SK-N-SH (cell line): ENCODE measurements at regions not wholly inside any gene's neighbourhood (a gene's known extent, or its start where the extent isn't known, plus 50 kb on each side); places are given as distances from the start of the nearest gene placed in this dataset.

Experiments
- CTCF ChIA-PET: fragments of 300-600, 350-600 bp; formaldehyde crosslinking; extraction: SDS; loops from one replicate; lab custom pipeline; 2021; lab: Yijun Ruan, JAX
- POLR2A ChIA-PET: fragments of 350-600 bp; sonication (Branson Sonifier 250); formaldehyde crosslinking; extraction: SDS; loops from one replicate; lab custom pipeline; 2020; ENCODE audit warnings: antibody characterized with exemption, inconsistent platforms; lab: Yijun Ruan, JAX
- DNase-seq: peaks from one replicate; pipeline ENCODE4 v3.0.0; 2012
- H2AFZ ChIP-seq: fragments of 200-600 bp; sonication (generic); 2 replicates; pipeline ENCODE4 v1.8.1; 2016; ENCODE audit warnings: antibody characterized with exemption, mild to moderate bottlenecking, low read depth
- H3F3A ChIP-seq: fragments of 200-600 bp; sonication (generic); replicated peaks from 2 replicates; pipeline ENCODE3; 2016; ENCODE audit warnings: antibody characterized with exemption, mild to moderate bottlenecking; ENCODE audit not compliant: insufficient read depth
- H3K27ac ChIP-seq, 2 experiments: fragments of 200-500 bp in 1 of 2; fragments of 200-600 bp in 1 of 2; sonication (Bioruptor generic) in 1 of 2; sonication (generic), shearing (Covaris generic) in 1 of 2; 2 replicates each; pipeline versions ENCODE4 v1.5.1 to v1.6.1; 2014 to 2016; ENCODE audit warnings: low read depth in 2 of 2, inconsistent platforms in 1 of 2, low read length in 1 of 2, mild to moderate bottlenecking in 1 of 2, mixed read lengths in 1 of 2
- H3K27me3 ChIP-seq: fragments of 200-600 bp; sonication (generic), shearing (Covaris generic); 2 replicates; pipeline ENCODE4 v1.6.1; 2016; ENCODE audit warnings: mixed run types; ENCODE audit not compliant: insufficient read depth
- H3K36me3 ChIP-seq, 2 experiments: fragments of 200-500 bp in 1 of 2; fragments of 200-600 bp in 1 of 2; sonication (Bioruptor generic) in 1 of 2; sonication (generic) in 1 of 2; replicated peaks in 1 of 2; 2 replicates each; pipeline versions ENCODE3 to v1.5.1; 2014 to 2016; ENCODE audit warnings: low read length in 1 of 2, mild to moderate bottlenecking in 1 of 2; ENCODE audit not compliant: insufficient read depth in 2 of 2, control insufficient read depth in 1 of 2
- H3K4me1 ChIP-seq, 2 experiments: fragments of 200-500 bp in 1 of 2; fragments of 200-600 bp in 1 of 2; sonication (Bioruptor generic) in 1 of 2; sonication (generic), shearing (Covaris generic) in 1 of 2; 2 replicates each; pipeline versions ENCODE4 v1.5.1 to v1.6.1; 2014 to 2016; ENCODE audit warnings: low read depth in 1 of 2, low read length in 1 of 2, mixed run types in 1 of 2; ENCODE audit not compliant: insufficient read depth in 2 of 2, control insufficient read depth in 1 of 2
- H3K4me2 ChIP-seq: fragments of 200-600 bp; sonication (generic), shearing (Covaris generic); 2 replicates; pipeline ENCODE4 v1.6.1; 2017; ENCODE audit warnings: mixed run types
- H3K4me3 ChIP-seq, 2 experiments: fragments of 200-500 bp in 1 of 2; fragments of 200-600 bp in 1 of 2; sonication (Bioruptor generic) in 1 of 2; sonication (generic), shearing (Covaris generic) in 1 of 2; 2 replicates each; pipeline versions ENCODE4 v1.5.1 to v1.8.1; 2014 to 2016; ENCODE audit warnings: low read depth in 2 of 2, inconsistent platforms in 1 of 2, low read length in 1 of 2, mild to moderate bottlenecking in 1 of 2, mixed read lengths in 1 of 2, moderate library complexity in 1 of 2
- H3K79me2 ChIP-seq: fragments of 200-600 bp; sonication (generic); 2 replicates; pipeline ENCODE4 v1.8.1; 2017; ENCODE audit warnings: mild to moderate bottlenecking; ENCODE audit not compliant: insufficient read depth
- H3K9ac ChIP-seq: fragments of 200-600 bp; sonication (generic); 2 replicates; pipeline ENCODE4 v1.6.1; 2017; ENCODE audit warnings: mixed run types
- H3K9me2 ChIP-seq: fragments of 200-600 bp; sonication (generic); 2 replicates; pipeline ENCODE4 v1.6.1; 2017; ENCODE audit warnings: mixed run types
- H3K9me3 ChIP-seq: fragments of 200-600 bp; sonication (generic); 2 replicates; pipeline ENCODE4 v1.6.1; 2017; ENCODE audit warnings: mixed run types, mild to moderate bottlenecking, moderate library complexity
- H4K20me1 ChIP-seq: fragments of 200-600 bp; sonication (generic); 2 replicates; pipeline ENCODE4 v1.6.1; 2017; ENCODE audit warnings: mild to moderate bottlenecking, mixed run types; ENCODE audit not compliant: insufficient read depth
- EP300 ChIP-seq, 2 experiments: IDR thresholded peaks; 2 replicates each; pipeline versions ENCODE4 v1.4.0 to v1.6.1; 2012; ENCODE audit warnings: borderline replicate concordance in 1 of 2, low read depth in 1 of 2, low read length in 1 of 2
- GABPA ChIP-seq: IDR thresholded peaks from 2 replicates; pipeline ENCODE4 v1.4.0; 2012; ENCODE audit warnings: low read depth, mild to moderate bottlenecking
- JUND ChIP-seq: IDR thresholded peaks from 2 replicates; pipeline ENCODE4 v1.4.0; 2012
- MAX ChIP-seq: IDR thresholded peaks from 2 replicates; pipeline ENCODE4 v1.4.0; 2012; ENCODE audit warnings: low read depth
- MEF2A ChIP-seq: IDR thresholded peaks from 2 replicates; pipeline ENCODE4 v1.4.0; 2012; ENCODE audit warnings: low read depth, borderline replicate concordance
- NFIC ChIP-seq: IDR thresholded peaks from 2 replicates; pipeline ENCODE4 v1.4.0; 2012; ENCODE audit warnings: borderline replicate concordance
- RCOR1 ChIP-seq: fragments of 150-350 bp; IDR thresholded peaks from 2 replicates; pipeline ENCODE4 v1.6.1; 2017; ENCODE audit warnings: antibody characterized with exemption, low read length
- REST ChIP-seq: IDR thresholded peaks from 2 replicates; pipeline ENCODE4 v1.6.1; 2012; ENCODE audit warnings: mild to moderate bottlenecking, low read depth, low read length, moderate library complexity
- RFX5 ChIP-seq: IDR thresholded peaks from 2 replicates; pipeline ENCODE4 v1.6.1; 2012; ENCODE audit warnings: mild to moderate bottlenecking, improper control_type of control experiment, low read length
- SIN3A ChIP-seq: IDR thresholded peaks from 2 replicates; pipeline ENCODE4 v1.6.1; 2012; ENCODE audit warnings: low read depth, mild to moderate bottlenecking, low read length, moderate library complexity, borderline replicate concordance
- TCF12 ChIP-seq: IDR thresholded peaks from 2 replicates; pipeline ENCODE4 v1.4.0; 2012
- USF1 ChIP-seq: IDR thresholded peaks from 2 replicates; pipeline ENCODE4 v1.4.0; 2012; ENCODE audit warnings: low read depth, borderline replicate concordance
- USF2 ChIP-seq: fragments of 150-350 bp; IDR thresholded peaks from 2 replicates; pipeline ENCODE4 v1.6.1; 2017; ENCODE audit warnings: antibody characterized with exemption, low read length, low read depth, borderline replicate concordance
- WGBS: methylation state at CpG from one replicate; pipeline ENCODE4 v1.1.6; 2017; ENCODE audit warnings: low lambda C conversion rate; 5-methylcytosine and 5-hydroxymethylcytosine counted together

DNA sequence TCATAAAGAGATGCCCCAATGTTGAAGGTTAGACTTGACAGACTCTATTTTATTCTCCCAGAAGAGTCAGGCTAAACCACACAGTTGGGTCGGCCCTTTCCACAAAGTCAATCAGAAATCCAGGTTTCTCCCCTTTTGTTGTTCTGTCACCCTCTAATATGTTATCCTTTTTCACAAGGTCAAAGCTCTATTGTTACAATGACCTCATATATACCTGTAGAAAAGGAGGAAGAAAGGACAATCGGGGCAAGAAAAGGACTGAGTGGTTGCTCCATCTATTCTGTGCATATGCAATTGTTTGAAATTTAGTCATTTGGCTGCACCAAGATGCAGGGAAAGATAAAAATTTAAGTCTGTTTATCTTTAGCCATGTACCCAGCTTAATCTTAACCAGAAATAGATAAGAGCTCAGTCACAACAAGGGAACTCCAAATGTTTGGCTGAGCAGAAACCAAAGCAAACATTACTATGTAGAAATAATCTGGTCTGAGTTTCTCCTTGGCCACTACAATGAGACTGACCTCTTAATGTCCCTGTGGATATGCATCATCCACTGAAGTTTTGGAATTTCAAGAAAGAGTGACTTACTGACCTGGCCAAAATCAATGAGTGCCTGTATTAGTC is 503.7 kb downstream of the GALC start:
- no peak overlapping the region for H2AFZ ChIP-seq
- H3K27ac ChIP-seq, result no peak overlapping the region
- no peak for TF ChIP-seq GABPA
- TF ChIP-seq USF2, result no peak
- TF ChIP-seq TCF12, result no peak
- no peak for TF ChIP-seq EP300 (IDR thresholded peaks at IDR 0.05; ENCODE audit: borderline replicate concordance in 1 of 2, low read depth in 1 of 2, low read length in 1 of 2)
- TF ChIP-seq REST, result no peak
- TF ChIP-seq USF1, result no peak
- no peak for TF ChIP-seq JUND
- TF ChIP-seq NFIC, result no peak
- no peak for TF ChIP-seq RCOR1
- TF ChIP-seq SIN3A, result no peak
- no peak for TF ChIP-seq MEF2A
- TF ChIP-seq MAX, result no peak
- no peak for TF ChIP-seq RFX5
- no peak for DNase-seq
- H3K4me3 ChIP-seq, result no peak overlapping the region
- 0% methylated on average over 2 of the region's 2 CpGs for WGBS
- no peaks in the 10 kb centered on the region for H3K9me2 ChIP-seq
- no peak overlapping the region for H3K9ac ChIP-seq
- H3F3A ChIP-seq, result no peaks in the 10 kb centered on the region
- H3K27me3 ChIP-seq, result no peaks in the 10 kb centered on the region
- no peaks in the 10 kb centered on the region for H3K36me3 ChIP-seq
- no peaks in the 10 kb centered on the region for H3K79me2 ChIP-seq
- no peaks in the 10 kb centered on the region for H4K20me1 ChIP-seq
- ChIA-PET POLR2A (no interaction called here), CTCF (no interaction called here)
- no peaks in the 10 kb centered on the region for H3K4me1 ChIP-seq
- no peak overlapping the region for H3K4me2 ChIP-seq
- no peaks in the 10 kb centered on the region for H3K9me3 ChIP-seq
